GM21825 (cell line): ENCODE measurements at regions not wholly inside any gene's neighbourhood (a gene's known extent, or its start where the extent isn't known, plus 50 kb on each side); places are given as distances from the start of the nearest gene placed in this dataset.
"Not testable (repeated sequence)": the region's sequence is repeated elsewhere in the genome, so short reads cannot be mapped to it uniquely, and the experiment has no call there.

Experiments used
- ATAC-seq: cut with Tn5 transposase; IDR thresholded peaks from one replicate; pipeline ENCODE4 v1.9.1; 2021; ENCODE audit warnings: mild to moderate bottlenecking, moderate library complexity; ENCODE audit not compliant: unreplicated experiment

DNA sequence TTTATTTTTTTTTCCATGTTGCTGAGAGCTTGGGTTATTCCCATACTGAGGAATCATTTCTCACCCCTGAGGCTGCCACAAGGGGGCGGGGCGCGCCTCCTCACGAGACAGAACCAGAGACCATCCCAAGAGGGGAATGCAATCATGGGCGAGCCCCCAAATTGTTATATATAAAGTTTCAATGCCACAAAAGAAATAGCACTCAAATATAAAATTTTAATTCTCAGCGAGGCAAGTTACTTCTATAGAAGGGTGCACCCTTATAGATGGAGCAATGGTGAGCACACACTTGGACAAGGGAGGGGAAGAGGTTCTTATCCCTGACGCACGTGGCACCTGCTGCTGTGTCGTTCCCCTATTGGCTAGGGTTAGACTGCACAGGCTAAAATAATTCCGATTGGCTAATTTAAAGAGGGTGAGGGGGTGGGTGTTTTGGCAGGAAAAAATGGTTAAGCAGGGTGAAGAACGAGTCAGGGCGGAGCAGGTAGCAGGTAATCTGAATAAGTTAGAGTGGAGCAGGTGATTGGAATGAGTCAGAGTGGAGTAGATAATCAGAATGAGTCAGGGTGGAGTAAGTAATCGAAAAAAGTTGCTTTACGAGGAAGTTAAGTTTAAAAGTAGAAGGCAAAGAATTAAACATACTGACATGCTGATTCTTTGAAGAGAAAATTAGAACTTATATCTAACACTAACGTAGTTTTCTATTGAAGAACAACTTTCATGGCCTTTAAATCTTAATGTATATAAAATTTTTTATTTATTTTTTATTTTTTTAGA lies 177.5 kb downstream of the MTCL1 start:
- ATAC-seq: no peak

GRCh38 chr18:8883409-8883668 lies 178.0 kb downstream of the MTCL1 start:
- ATAC-seq: no peak

GRCh38 chr18:8887877-8888276 lies 182.5 kb downstream of the MTCL1 start:
- ATAC-seq: not testable (repeated sequence)

GRCh38 chr18:8889489-8889888 lies 184.1 kb downstream of the MTCL1 start:
- no peak for ATAC-seq

DNA sequence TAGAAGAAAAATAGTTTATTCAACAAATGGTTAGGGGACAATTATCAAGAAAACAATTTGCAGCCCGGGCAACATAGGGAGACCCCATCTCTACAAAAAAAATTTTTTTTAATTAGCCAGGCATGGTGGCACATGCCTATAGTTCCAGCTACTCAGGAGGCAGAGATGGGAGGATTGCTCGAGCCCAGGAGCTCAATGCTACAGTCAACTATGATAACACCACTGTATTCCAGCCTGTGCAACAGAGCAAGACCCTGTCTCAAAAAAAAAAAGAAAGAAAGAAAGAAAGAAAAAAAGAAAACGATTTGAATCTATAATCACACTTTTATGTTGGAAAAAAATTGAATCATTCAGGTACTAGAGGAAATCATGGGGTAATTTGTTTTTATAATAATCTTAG lies 185.1 kb downstream of the MTCL1 start:
- ATAC-seq: not testable (repeated sequence)

DNA sequence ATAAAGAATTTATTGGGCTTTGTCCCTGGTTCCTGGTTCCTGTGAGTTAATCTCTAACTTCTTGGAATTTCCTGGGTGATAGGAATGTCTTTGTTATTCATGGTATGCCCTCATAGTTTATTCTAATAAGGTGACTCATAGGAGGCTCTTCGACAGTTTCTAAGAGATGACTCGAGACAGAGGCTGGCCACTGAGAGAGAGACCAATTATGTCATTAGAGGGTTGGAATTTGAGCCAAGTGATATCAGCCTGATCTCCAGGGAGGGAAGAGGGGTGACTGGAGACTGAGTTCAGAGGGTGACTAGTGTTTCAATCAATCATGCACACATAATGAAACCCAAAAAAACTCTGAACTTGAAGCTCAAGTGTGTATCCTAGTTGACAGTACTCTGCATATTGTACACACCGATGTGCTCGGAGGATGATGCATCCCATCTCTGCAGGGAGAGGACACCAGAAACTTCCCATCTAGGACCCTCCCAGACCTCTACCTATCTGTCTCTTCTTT lies 185.7 kb downstream of the MTCL1 start:
- ATAC-seq: no peak

DNA sequence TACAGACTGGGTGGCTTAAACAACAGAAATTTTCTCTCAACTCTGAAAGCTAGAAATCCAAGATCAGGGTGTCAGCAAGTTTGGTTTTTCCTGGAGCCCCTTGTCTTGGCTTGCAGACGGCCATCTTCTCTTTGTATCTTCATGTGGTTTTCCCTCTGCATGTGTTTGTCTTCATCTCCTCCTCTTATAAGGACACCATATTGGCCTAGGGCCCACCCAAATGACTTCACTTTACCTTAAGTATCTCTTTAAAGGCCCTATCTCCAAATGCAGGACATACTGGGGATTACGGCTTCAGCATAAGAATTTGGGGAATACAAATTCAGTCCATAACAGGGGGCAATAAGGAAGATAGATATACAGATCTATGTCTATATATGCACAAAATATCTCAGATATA lies 187.9 kb downstream of the MTCL1 start:
- ATAC-seq: no peak

DNA sequence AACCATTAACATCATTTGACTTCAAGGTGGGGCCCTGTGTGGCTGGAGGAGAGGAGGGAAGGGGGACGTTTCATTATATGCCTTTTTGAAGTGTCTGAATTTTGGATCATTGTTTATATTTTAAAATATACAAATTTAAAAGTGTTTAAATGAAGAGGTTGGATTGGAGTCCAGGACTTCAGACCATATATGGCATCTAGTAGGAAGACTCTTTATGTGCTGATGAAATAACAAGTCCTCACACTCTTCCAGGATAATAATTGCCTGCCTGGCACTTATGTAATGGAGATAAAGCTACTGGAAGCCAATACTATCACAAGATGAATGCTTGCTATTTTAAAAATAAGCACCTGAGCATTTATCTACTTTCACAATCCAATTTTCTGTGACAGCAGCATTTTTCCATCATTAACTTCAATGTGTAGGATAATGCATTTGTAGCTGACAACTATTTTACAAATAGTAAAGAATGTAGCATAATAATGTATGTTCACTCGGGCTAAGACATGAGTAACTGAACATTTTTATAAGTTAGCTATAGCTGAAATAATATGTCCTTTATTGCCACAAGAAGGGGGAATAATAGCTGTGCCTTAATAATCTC lies 188.4 kb downstream of the MTCL1 start:
- ATAC-seq: no peak

DNA sequence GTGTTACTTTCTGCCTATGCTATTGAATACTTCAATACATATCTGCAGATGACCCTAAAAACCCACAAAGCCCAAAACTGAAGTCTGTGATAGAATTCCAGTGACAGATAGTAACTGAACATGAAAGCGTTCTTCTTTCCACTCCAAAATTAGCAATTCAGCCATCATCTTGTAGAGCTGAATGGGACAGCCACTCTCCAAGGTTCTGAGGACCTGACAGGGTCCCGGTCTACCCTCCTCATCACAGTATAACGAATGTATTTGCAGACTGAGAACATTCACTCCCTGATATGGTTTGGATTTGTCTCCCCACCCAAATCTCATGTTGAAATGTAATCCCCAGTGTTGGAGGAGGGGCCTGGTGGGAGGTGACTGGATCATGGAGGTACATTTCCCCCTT lies 189.5 kb downstream of the MTCL1 start:
- no peak for ATAC-seq

- ATAC-seq: no peak
Measured at GRCh38 chr18:8895341-8895740, 190.0 kb downstream of the MTCL1 start.

GRCh38 chr18:8895987-8896619 lies 190.7 kb downstream of the MTCL1 start:
- no peak for ATAC-seq

DNA sequence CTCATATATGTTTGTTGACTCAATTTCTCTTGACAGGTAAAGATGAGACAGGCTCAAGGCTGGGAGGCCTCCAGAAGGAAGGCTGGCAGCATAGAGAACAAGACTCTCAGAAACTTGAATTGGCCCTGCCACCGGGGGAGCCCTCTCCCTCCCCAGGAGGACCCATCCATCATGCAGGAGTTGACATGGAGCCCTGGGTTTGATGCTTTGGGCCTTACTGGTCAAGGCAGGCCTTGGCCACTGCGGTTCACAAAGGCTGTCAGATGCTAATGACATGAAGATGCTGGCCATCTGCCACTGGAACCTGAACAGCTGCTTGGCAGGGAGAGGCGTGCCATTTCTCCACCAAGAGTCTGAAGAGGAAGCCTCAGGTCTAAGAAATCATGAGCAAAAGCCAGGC lies 193.6 kb downstream of the MTCL1 start:
- no peak for ATAC-seq

DNA sequence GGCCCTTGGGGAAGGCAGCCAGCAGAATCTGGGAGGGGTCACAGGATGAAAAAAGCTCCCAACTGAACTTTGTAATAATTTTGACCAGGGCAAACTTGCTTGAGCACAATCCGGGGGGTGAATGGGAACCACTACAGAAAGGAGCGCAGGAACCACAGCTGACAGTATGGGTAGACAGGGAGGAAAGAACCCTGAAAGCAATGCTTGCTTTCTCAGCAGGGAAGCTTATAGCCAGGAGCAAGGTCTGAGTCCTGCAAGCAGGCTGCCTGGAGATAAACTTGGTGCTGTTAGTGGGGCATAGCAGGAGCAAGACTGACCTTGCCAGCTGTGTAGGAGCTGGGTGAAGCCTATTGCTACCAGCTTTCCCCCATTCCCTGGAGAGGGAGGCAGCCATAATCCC lies 195.2 kb downstream of the MTCL1 start:
- no peak for ATAC-seq

DNA sequence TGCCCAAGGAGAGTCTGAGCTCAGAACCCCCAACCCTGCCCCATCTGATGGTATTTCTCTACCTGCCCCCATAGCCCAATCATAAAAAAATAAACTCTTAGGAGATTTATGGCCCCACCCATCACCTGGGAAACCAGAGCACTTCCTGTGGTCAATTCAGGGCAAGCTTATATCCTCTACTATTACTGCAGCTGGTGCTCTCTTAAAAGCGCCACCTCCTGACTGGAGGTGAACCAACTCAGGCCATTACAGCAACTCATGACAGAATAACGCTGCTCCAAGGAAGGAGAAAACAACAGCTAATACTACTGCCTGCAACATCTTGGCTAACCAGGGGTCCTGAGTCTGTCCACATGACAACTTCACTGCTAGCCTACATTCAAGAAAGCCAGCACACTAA lies 195.7 kb downstream of the MTCL1 start:
- ATAC-seq: no peak

- ATAC-seq: no peak
Measured at GRCh38 chr18:8904316-8904715, 198.2 kb upstream of the NDUFV2 start.

DNA sequence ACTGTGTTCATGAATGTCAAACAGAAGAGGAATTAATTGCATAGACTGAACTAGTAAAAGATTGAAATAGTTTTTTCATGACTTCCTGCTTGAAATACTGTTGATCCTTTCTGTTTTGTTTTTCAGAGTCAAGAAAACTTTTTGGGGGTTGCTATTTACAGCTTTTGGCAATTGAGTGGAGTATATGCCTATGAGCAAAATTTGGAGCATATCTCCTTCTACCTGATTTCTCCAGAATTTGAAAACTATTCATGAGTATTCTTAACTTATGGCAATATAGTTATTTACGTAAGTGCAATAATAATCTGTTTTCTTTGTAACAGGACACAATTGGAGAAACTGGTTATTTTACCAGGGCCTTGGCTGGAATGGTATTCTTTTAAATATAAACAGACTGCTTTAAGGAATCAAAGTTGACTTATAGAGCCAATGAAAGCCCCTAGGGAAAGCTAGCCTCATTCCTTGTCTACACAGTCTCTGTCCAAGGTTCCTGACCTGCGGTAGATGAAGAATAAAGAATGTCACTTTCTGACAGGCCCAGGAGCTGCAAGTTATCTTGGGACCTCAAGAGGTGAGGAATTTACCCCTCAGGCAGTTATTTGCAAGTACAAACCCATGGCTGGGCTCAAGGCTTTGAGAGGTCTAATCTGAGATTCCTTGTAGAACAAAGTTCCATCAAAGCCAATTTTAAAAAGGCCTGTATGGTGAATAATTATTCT lies 193.5 kb upstream of the NDUFV2 start:
- no peak for ATAC-seq

GRCh38 chr18:8910186-8910822 lies 192.2 kb upstream of the NDUFV2 start:
- ATAC-seq: no peak

DNA sequence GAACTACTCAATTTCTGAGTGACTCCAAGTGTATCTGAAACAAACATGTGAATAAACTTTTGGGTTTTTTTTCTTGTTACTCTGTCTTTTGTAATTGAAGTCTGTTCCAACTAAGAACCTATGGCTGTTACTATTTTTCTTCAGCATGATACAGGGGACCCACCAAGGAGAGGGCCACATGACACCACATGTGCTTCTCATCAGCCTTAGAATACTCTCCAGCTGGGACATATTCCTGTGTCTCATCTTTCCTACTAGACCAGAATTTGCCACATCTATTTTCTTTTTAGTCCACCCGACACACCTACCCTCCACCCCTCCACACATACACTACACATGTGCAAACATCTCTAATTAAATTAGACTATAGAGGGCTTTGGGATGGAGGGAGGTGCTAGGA lies 191.7 kb upstream of the NDUFV2 start:
- no peak for ATAC-seq

DNA sequence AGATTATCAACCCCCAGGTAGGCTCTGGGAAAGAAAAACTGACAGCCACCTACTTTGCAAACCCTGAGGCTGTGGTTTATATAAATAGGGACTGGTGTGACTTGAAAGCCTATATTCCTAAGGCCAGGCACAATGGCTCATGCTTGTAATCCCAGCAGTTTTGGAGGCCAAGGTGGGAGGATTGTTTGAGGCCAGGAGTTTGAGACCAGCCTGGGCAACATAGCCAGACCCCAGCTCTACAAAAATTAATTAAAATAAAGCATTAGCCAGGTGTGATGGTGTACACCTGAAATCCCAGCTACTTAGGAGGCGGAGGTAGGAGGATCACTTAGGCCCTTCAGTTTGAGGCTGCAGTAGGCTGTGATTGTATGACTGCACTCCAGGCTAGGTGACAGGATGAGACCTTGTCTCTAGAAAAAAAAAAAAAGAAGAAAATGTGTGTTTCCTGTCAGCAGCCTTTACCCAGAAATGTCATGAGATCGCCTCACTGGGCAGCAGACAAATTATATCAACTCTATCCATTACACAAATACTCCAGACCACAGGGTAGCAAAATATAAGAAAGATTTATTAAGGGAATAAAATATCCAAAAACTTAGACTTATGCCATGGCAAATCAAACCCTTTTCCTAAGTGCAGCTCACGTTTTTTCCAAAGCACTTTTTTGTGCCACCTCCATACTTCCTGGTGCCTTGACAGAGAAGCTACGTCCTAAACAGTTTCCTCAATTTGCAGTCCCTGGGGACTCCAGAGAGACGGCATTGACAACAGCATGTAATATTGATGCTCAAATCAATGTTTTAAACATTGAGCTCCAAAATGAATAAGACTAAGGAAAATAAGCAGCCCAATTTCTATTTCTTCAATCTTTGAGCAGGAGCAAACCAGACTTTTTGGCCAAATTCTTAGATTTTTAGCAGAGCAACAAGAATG lies 190.8 kb upstream of the NDUFV2 start:
- no peak for ATAC-seq
